Testis (tissue), 2 donors: ENCODE measurements at regions not wholly inside any gene's neighbourhood (a gene's known extent, or its start where the extent isn't known, plus 50 kb on each side); places are given as distances from the start of the nearest gene placed in this dataset.

Source experiments
- DNase-seq: peaks from one replicate; pipeline ENCODE4 v3.0.0-alpha.2; 2019
- H3K27ac ChIP-seq, 2 donors: fragments of 200-600 bp; sonication (generic); one replicate each; pipeline ENCODE4 v1.5.1; 2019
- H3K27me3 ChIP-seq: fragments of 200-600 bp; sonication (generic); one replicate; pipeline ENCODE4 v1.5.1; 2019
- H3K36me3 ChIP-seq: fragments of 200-600 bp; sonication (generic); one replicate; pipeline ENCODE4 v1.5.1; 2017; ENCODE audit warnings: low read depth; ENCODE audit errors: missing control alignments
- H3K4me1 ChIP-seq: fragments of 200-600 bp; sonication (generic); one replicate; pipeline ENCODE4 v1.5.1; 2019
- H3K4me3 ChIP-seq, 2 donors: fragments of 200-600 bp; sonication (generic); one replicate each; pipeline ENCODE4 v1.5.1; 2017 to 2019
- H3K9me3 ChIP-seq: fragments of 200-600 bp; sonication (generic); one replicate; pipeline ENCODE4 v1.5.1; 2017
- CTCF ChIP-seq, 3 experiments: fragments of 450-650 bp in 2 of 3; fragments of 200-600 bp in 1 of 3; sonication (generic) in 1 of 3; IDR thresholded peaks; one replicate each; pipeline ENCODE4 v1.5.1; 2016 to 2019; ENCODE audit warnings: antibody characterized with exemption in 3 of 3, mild to moderate bottlenecking in 2 of 3, moderate library complexity in 1 of 3
- POLR2A ChIP-seq: fragments of 450-650 bp; IDR thresholded peaks from one replicate; pipeline ENCODE4 v1.6.1; 2017; ENCODE audit warnings: antibody characterized with exemption, mild to moderate bottlenecking, moderate library complexity
- WGBS, 2 donors: methylation state at CpG; one replicate each; pipeline ENCODE4 v1.1.5; 2018; 5-methylcytosine and 5-hydroxymethylcytosine counted together
- intact Hi-C: fragments of 100-400 bp; cut with DNase I; formaldehyde crosslinking; loops from one replicate; pipeline ENCODE4 v1.15.1; 2023; ENCODE audit warnings: low total_unique reads

DNA sequence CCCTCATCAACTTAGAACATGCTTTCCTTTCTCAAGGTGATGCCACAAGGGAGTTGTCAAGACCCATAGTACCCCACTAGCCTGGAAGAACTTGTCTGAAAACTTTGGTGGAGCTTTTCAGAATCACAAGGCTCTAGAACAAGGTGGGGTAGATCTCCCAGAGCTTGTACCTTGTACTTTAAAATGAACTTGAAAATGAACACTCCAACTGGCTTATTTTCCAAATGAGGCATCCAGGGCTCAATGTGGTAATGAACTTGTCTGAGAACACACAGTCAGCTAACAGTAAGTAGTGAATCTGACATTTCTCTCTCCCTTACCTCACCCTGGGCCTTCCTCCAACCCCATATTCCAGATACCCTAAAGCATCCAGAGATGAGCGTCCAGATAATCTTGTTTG, 81.8 kb upstream of the THBS1 start:
- no peak for TF ChIP-seq CTCF (IDR thresholded peaks at IDR 0.05)
- DNase-seq: no peak
- no peak overlapping the region for H3K27ac ChIP-seq
- no peaks in the 10 kb centered on the region for H3K9me3 ChIP-seq
- intact Hi-C loops: no loop called here
- H3K36me3 ChIP-seq: no peaks in the 10 kb centered on the region
- H3K4me3 ChIP-seq: no peak overlapping the region
- peaks cover 17% of the 10 kb centered on the region for H3K4me1 ChIP-seq
- H3K27me3 ChIP-seq: no peaks in the 10 kb centered on the region
- 81 to 96% methylated on average over 1 of the region's 1 CpG for WGBS, 2 donors

DNA sequence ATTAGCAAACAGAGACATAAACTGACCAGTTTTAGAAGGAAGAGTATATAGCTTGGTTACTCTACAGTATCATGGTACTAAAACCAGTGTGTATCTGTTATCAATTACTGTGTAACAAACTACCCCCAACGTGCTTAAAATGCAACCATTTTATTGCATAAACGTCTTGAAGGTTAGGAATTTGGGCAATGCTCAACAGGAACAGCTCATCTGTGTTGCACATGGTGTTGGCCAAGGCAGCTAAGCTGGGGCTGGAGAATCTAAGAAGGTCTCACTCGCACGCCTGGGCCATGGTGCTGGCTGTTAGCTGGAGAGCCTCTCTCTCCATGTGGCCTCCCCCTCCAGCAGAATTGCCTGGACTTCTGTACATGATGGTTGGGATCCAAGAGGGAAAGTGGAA, 81.2 kb upstream of the THBS1 start:
- WGBS, 2 donors: 87 to 90% methylated on average over 4 of the region's 4 CpGs
- H3K27ac ChIP-seq: no peak overlapping the region
- intact Hi-C loops: no loop called here

DNA sequence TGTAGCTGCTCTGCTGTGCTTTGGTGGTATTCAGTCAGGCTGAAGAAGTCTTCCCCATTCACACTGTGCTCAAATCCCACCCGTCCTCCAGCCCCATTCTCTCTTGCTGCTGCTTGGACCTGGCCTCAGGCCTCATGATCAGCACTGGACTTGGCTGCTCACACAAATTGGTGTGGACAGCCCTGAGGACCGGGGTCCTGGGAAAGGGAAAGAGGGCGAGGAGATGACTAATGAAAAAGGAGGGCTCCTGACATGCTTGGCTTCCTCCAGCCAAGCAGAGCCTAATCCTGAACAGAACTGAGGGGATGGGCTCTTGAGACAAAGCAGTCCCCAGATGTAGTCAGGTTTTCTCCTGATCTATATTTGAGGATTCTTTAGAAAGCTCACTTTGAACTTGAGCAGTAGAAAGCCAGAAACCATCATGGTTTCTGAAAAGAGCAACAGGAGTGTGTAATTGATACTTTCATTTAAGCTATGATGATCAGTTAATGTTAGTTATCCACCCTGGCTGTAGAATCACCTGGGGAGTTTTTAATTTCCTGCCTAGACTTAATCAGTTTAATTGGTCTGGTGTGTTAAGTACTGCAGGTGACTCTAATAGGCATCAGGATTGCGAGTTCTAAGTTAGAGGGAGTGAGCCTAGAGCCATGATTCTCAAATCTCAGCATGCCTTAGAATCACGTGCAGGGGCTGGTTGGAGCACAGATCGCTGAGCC, 79.4 kb upstream of the THBS1 start:
- intact Hi-C loops: no loop called here
- Histone ChIP-seq H3K4me1 (peaks cover 7% of the 10 kb centered on the region), H3K27me3 (no peaks in the 10 kb centered on the region), H3K27ac (no peak overlapping the region), H3K9me3 (no peaks in the 10 kb centered on the region), H3K4me3 (no peak overlapping the region), H3K36me3 (no peaks in the 10 kb centered on the region)
- no peak for TF ChIP-seq CTCF (IDR thresholded peaks at IDR 0.05)
- no peak for TF ChIP-seq POLR2A
- 93% methylated on average over 6 of the region's 6 CpGs for WGBS, 2 donors
- no peak for DNase-seq

More for the DNA sequence above, 81.2 kb upstream of the THBS1 start:
- no peak for DNase-seq
- Histone ChIP-seq H3K4me3 (no peak overlapping the region), H3K9me3 (no peaks in the 10 kb centered on the region), H3K36me3 (no peaks in the 10 kb centered on the region), H3K4me1 (peaks cover 17% of the 10 kb centered on the region), H3K27me3 (no peaks in the 10 kb centered on the region)
- no peak for TF ChIP-seq POLR2A
- no peak for TF ChIP-seq CTCF (IDR thresholded peaks at IDR 0.05)

GRCh38 chr15:39502082-39502447, 78.8 kb upstream of the THBS1 start:
- Histone ChIP-seq H3K36me3 (no peaks in the 10 kb centered on the region), H3K27ac (no peak overlapping the region), H3K27me3 (no peaks in the 10 kb centered on the region), H3K4me1 (peaks cover 5% of the 10 kb centered on the region), H3K4me3 (no peak overlapping the region), H3K9me3 (no peaks in the 10 kb centered on the region)
- WGBS, 2 donors: 83 to 90% methylated on average over 2 to 4 of the region's 4 CpGs
- TF ChIP-seq CTCF (IDR thresholded peaks at IDR 0.05) (no peak), POLR2A (no peak)
- intact Hi-C loops: no loop called here
- no peak for DNase-seq

GRCh38 chr15:39502611-39503195, 78.2 kb upstream of the THBS1 start:
- TF ChIP-seq POLR2A (no peak), CTCF (IDR thresholded peaks at IDR 0.05) (no peak)
- H3K27me3 ChIP-seq: no peaks in the 10 kb centered on the region
- intact Hi-C loops: no loop called here
- H3K4me3 ChIP-seq: no peak overlapping the region
- no peak for DNase-seq
- 58 to 68% methylated on average over 4 of the region's 4 CpGs for WGBS, 2 donors
- no peak overlapping the region for H3K27ac ChIP-seq
- H3K9me3 ChIP-seq: no peaks in the 10 kb centered on the region
- H3K4me1 ChIP-seq: no peaks in the 10 kb centered on the region
- H3K36me3 ChIP-seq: no peaks in the 10 kb centered on the region
